ENCODE measurements at regions not wholly inside any gene's neighbourhood (a gene's known extent, or its start where the extent isn't known, plus 50 kb on each side); places are given as distances from the start of the nearest gene placed in this dataset.

DNA sequence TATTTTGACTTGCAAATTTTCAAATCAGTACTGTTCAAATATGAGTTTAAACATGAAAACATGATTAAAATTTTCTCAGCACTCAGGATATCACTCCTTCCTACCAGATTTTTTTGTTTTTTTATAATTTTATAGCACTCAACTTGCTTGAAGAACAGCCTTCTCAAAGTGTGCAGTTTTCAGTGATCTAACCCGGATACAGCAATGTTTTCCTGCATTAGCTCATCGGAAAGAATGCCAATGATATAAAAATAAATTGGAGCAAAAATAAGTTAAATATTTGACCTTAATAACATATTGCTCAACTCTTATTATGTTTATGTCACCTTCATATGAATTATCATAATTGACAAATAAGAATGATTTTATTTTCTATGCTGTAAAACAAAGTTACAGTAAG is 766.8 kb downstream of the USP25 start:
- H3K27ac ChIP-seq, result peak overlapping the region in 2 of 12 donors; percentile 12 to 40
- peaks cover 0 to 43% (median 18%) of the 10 kb centered on the region in 12 donors for H3K4me1 ChIP-seq
- ATAC-seq (no peak), DNase-seq (no peak)
- H3K9me3 ChIP-seq, result no peaks in the 10 kb centered on the region
- 25 to 56% (median 33%) methylated on average over 2 of the region's 2 CpGs for WGBS, 4 donors
- TF ChIP-seq, protein P1, sequence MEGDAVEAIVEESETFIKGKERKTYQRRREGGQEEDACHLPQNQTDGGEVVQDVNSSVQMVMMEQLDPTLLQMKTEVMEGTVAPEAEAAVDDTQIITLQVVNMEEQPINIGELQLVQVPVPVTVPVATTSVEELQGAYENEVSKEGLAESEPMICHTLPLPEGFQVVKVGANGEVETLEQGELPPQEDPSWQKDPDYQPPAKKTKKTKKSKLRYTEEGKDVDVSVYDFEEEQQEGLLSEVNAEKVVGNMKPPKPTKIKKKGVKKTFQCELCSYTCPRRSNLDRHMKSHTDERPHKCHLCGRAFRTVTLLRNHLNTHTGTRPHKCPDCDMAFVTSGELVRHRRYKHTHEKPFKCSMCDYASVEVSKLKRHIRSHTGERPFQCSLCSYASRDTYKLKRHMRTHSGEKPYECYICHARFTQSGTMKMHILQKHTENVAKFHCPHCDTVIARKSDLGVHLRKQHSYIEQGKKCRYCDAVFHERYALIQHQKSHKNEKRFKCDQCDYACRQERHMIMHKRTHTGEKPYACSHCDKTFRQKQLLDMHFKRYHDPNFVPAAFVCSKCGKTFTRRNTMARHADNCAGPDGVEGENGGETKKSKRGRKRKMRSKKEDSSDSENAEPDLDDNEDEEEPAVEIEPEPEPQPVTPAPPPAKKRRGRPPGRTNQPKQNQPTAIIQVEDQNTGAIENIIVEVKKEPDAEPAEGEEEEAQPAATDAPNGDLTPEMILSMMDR (IDR thresholded peaks at IDR 0.05), result no peak
- H3K36me3 ChIP-seq, result peaks cover 0 to 3% (median 0%) of the 10 kb centered on the region in 9 donors
- no peaks in the 10 kb centered on the region for H3K27me3 ChIP-seq
- no peak overlapping the region for H3K4me3 ChIP-seq
- intact Hi-C loops (cut with DNase I), result no loop called here

DNA sequence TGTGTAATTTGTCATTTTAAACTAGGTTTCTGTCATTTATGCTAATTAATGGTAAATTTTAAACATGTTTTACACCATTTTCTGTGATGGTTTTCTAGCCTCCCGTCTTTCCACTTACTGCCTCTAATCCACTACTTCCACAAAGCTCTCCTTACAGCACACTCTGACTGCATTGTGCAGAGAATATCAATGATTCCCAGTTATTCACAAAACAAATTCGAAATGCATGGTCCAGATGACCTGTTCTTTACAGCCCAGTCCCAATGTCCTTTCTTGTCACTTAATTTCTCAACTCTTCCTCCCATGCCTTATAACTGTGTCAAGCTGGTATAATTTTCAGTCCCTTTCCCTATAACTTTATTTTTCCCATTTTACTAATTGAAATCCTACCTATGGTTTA is 770.5 kb downstream of the USP25 start:
- no peak overlapping the region for H3K4me3 ChIP-seq
- DNase-seq, result no peak
- peaks cover 0 to 32% (median 15%) of the 10 kb centered on the region in 12 donors for H3K4me1 ChIP-seq
- no peaks in the 10 kb centered on the region for H3K9me3 ChIP-seq
- ATAC-seq, result no peak
- H3K27ac ChIP-seq, result no peak overlapping the region
- H3K27me3 ChIP-seq, result no peaks in the 10 kb centered on the region
- WGBS, 4 donors, result 82 to 94% (median 90%) methylated on average over 2 of the region's 2 CpGs
- intact Hi-C loops (cut with DNase I), result no loop called here
- TF ChIP-seq, protein P1 (IDR thresholded peaks at IDR 0.05), result no peak
- TF ChIP-seq POLR2A (IDR thresholded peaks at IDR 0.05), result no peak
- no peaks in the 10 kb centered on the region for H3K36me3 ChIP-seq

DNA sequence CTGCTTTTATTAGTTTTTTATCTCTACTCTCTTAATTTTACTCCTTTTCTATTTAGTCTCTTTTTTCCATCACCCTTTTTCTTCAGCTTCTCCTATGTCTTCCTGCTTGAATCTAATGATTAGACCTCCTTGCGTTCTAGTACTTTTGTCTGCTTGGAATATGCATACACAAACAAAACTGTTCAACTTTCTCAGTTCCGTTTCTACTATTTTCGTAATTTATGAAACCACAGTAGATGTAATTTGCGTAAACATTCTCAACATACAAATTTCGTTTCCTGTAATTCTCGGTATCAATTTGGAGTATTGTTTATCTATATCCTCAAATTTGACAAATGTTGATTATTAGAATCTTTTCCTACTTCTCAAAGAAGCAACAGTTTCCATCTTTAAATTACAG is 772.5 kb downstream of the USP25 start:
- intact Hi-C loops (cut with DNase I), result no loop called here
- H3K9me3 ChIP-seq, result no peaks in the 10 kb centered on the region
- no peaks in the 10 kb centered on the region for H3K36me3 ChIP-seq
- no peaks in the 10 kb centered on the region for H3K27me3 ChIP-seq
- H3K4me3 ChIP-seq, result no peak overlapping the region
- ATAC-seq (no peak), DNase-seq (no peak)
- WGBS, 4 donors, result 94 to 95% (median 95%) methylated on average over 6 of the region's 6 CpGs
- peaks cover 0 to 28% (median 16%) of the 10 kb centered on the region in 12 donors for H3K4me1 ChIP-seq
- TF ChIP-seq, protein P1 (IDR thresholded peaks at IDR 0.05), result no peak
- no peak for TF ChIP-seq POLR2A (IDR thresholded peaks at IDR 0.05)
- no peak overlapping the region for H3K27ac ChIP-seq

DNA sequence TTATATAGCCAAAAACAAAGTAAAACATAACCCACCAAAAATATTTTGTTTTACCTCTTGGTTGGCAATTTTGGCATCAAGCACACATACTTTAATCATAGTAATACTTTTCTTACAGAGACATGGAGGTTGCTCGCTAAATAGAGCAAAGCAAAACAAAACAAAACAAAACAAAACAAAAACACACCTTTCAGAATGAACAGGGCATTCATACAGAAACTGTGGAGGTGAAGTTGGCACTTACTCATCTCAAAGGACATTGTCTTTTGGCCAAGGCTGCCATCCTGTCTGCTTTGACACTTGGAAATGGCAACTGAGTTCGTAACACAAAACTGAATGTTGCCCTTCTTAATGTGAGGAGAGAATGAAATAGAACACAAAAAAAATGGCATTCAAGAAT is 773.1 kb downstream of the USP25 start:
- intact Hi-C loops (cut with DNase I), result no loop called here
- no peak for DNase-seq
- Histone ChIP-seq H3K27me3 (no peaks in the 10 kb centered on the region), H3K9me3 (no peaks in the 10 kb centered on the region), H3K4me1 (peaks cover 0 to 28% (median 15%) of the 10 kb centered on the region in 12 donors), H3K4me3 (no peak overlapping the region), H3K27ac (no peak overlapping the region), H3K36me3 (no peaks in the 10 kb centered on the region)
- no peak for ATAC-seq
- 92 to 96% (median 95%) methylated on average over 2 of the region's 2 CpGs for WGBS, 4 donors
- no peak for TF ChIP-seq POLR2A (IDR thresholded peaks at IDR 0.05)
- TF ChIP-seq, protein P1 (IDR thresholded peaks at IDR 0.05), result no peak

Data from heart left ventricle (tissue), 16 donors.